CD4-positive, alpha-beta T cell (primary cell): ENCODE measurements at regions not wholly inside any gene's neighbourhood (a gene's known extent, or its start where the extent isn't known, plus 50 kb on each side); places are given as distances from the start of the nearest gene placed in this dataset.

ENCODE experiments used
- ATAC-seq: fragments of 200-7000 bp; cut with Tn5 transposase; one replicate; pipeline ENCODE4 v1.10.0; 2022; ENCODE audit warnings: mild to moderate bottlenecking; ENCODE audit not compliant: poor library complexity
- CTCF ChIA-PET: fragments of 350-600 bp; sonication (Branson Sonifier 250); formaldehyde crosslinking; loops from one replicate; lab custom pipeline; 2021; ENCODE audit warnings: antibody characterized with exemption, inconsistent platforms; lab: Charles Lee
- POLR2A ChIA-PET: fragments of 350-600 bp; sonication (Branson Sonifier 250); formaldehyde crosslinking; loops from one replicate; lab custom pipeline; 2021; ENCODE audit warnings: antibody characterized with exemption, inconsistent platforms; lab: Charles Lee
- DNase-seq, 14 experiments: peaks; one replicate each; pipeline ENCODE4 v3.0.0-alpha.2; 2013 to 2020; ENCODE audit warnings: mixed read lengths in 2 of 14
- H3K27ac ChIP-seq, 2 donors: one replicate each; pipeline versions ENCODE4 v1.5.1 to v1.7.0; 2013; ENCODE audit warnings: low read length in 2 of 2, low read depth in 1 of 2, mild to moderate bottlenecking in 1 of 2
- H3K27me3 ChIP-seq, 2 experiments: 1 replicate in 1 of 2; 2 replicates in 1 of 2; pipeline versions ENCODE4 v1.6.1 to v1.7.0; 2013; ENCODE audit warnings: low read length in 2 of 2, control low read depth in 1 of 2, mild to moderate bottlenecking in 1 of 2, moderate library complexity in 1 of 2; ENCODE audit not compliant: insufficient read depth in 2 of 2, control insufficient read depth in 1 of 2
- H3K36me3 ChIP-seq: one replicate; pipeline ENCODE4 v1.6.1; 2013; ENCODE audit warnings: low read length, control low read depth; ENCODE audit not compliant: insufficient read depth
- H3K4me1 ChIP-seq: one replicate; pipeline ENCODE4 v1.6.1; 2013; ENCODE audit warnings: low read length, control low read depth; ENCODE audit not compliant: insufficient read depth
- H3K4me3 ChIP-seq: one replicate; pipeline ENCODE4 v1.5.1; 2013; ENCODE audit warnings: mild to moderate bottlenecking, low read length, moderate library complexity
- H3K9me3 ChIP-seq, 2 experiments: 1 replicate in 1 of 2; 2 replicates in 1 of 2; pipeline versions ENCODE4 v1.6.1 to v1.7.0; 2013; ENCODE audit warnings: low read length in 2 of 2, mild to moderate bottlenecking in 2 of 2, control low read depth in 1 of 2, moderate library complexity in 1 of 2; ENCODE audit not compliant: control insufficient read depth in 1 of 2, insufficient read depth in 1 of 2
- H3K27ac Mint-ChIP-seq: one replicate; pipeline ENCODE4 v1.8.0; 2020; ENCODE audit warnings: mixed read lengths
- H3K27me3 Mint-ChIP-seq: one replicate; pipeline ENCODE4 v1.8.0; 2021; ENCODE audit warnings: mixed read lengths
- H3K36me3 Mint-ChIP-seq: one replicate; pipeline ENCODE4 v1.8.0; 2021; ENCODE audit warnings: low read depth, mixed read lengths
- H3K4me1 Mint-ChIP-seq: one replicate; pipeline ENCODE4 v1.8.0; 2021; ENCODE audit warnings: low read depth, mixed read lengths
- H3K4me3 Mint-ChIP-seq: one replicate; pipeline ENCODE4 v1.8.0; 2020; ENCODE audit warnings: mild to moderate bottlenecking, mixed read lengths
- H3K9me3 Mint-ChIP-seq: one replicate; pipeline ENCODE4 v1.8.0; 2020; ENCODE audit warnings: mixed read lengths
- CTCF ChIP-seq: fragments of 200-600 bp; IDR thresholded peaks from one replicate; pipeline ENCODE4 v1.8.0; 2022; ENCODE audit warnings: antibody characterized with exemption, mild to moderate bottlenecking
- intact Hi-C, 2 experiments: fragments of 100-400 bp; cut with DNase I in 1 of 2; cut with micrococcal nuclease in 1 of 2; formaldehyde crosslinking; loops; one replicate each; pipeline versions ENCODE4 v1.15.1 to v1.9.0; 2023 to 2025; cut with DNase I, micrococcal nuclease

- CTCF ChIA-PET: no interaction called here
Observed at GRCh38 chr4:30380404-30380998, 339.7 kb upstream of the PCDH7 start.

GRCh38 chr4:30385650-30386049 lies 334.5 kb upstream of the PCDH7 start:
- Mint-ChIP-seq H3K27me3 (no peaks in the 10 kb centered on the region), H3K4me1 (no peaks in the 10 kb centered on the region), H3K36me3 (no peaks in the 10 kb centered on the region), H3K4me3 (no peak overlapping the region), H3K9me3 (peaks cover 5% of the 10 kb centered on the region), H3K27ac (no peak overlapping the region)
- no peaks in the 10 kb centered on the region for H3K27me3 ChIP-seq
- TF ChIP-seq CTCF: no peak
- H3K9me3 ChIP-seq: peaks cover 0 to 4% of the 10 kb centered on the region in 2 experiments
- intact Hi-C loops: no loop called here
- POLR2A ChIA-PET: no interaction called here
- H3K27ac ChIP-seq: no peak overlapping the region
- CTCF ChIA-PET: no interaction called here
- no peaks in the 10 kb centered on the region for H3K4me1 ChIP-seq
- no peak overlapping the region for H3K4me3 ChIP-seq
- no peak for ATAC-seq
- no peak for DNase-seq
- no peaks in the 10 kb centered on the region for H3K36me3 ChIP-seq

More at GRCh38 chr4:30380404-30380998, 339.7 kb upstream of the PCDH7 start:
- ATAC-seq (no peak), DNase-seq (no peak)
- peaks cover 9% of the 10 kb centered on the region for H3K9me3 Mint-ChIP-seq
- H3K27me3 Mint-ChIP-seq: no peaks in the 10 kb centered on the region
- no peaks in the 10 kb centered on the region for H3K36me3 Mint-ChIP-seq
- no peak overlapping the region for H3K27ac ChIP-seq
- TF ChIP-seq CTCF: no peak
- POLR2A ChIA-PET: no interaction called here
- no peak overlapping the region for H3K4me3 Mint-ChIP-seq
- no peak overlapping the region for H3K27ac Mint-ChIP-seq
- H3K4me1 ChIP-seq: no peaks in the 10 kb centered on the region
- no peaks in the 10 kb centered on the region for H3K27me3 ChIP-seq
- H3K4me1 Mint-ChIP-seq: no peaks in the 10 kb centered on the region
- no peaks in the 10 kb centered on the region for H3K36me3 ChIP-seq
- H3K9me3 ChIP-seq: peaks cover 0 to 5% of the 10 kb centered on the region in 2 experiments
- intact Hi-C loops: no loop called here
- no peak overlapping the region for H3K4me3 ChIP-seq

GRCh38 chr4:30386266-30386895 lies 333.8 kb upstream of the PCDH7 start:
- H3K4me1 ChIP-seq: no peaks in the 10 kb centered on the region
- no peak overlapping the region for H3K4me3 ChIP-seq
- no peak for DNase-seq
- CTCF ChIA-PET: no interaction called here
- no peaks in the 10 kb centered on the region for H3K36me3 ChIP-seq
- no peak overlapping the region for H3K27ac ChIP-seq
- H3K9me3 ChIP-seq: peaks cover 0 to 4% of the 10 kb centered on the region in 2 experiments
- Mint-ChIP-seq H3K27ac (no peak overlapping the region), H3K4me3 (no peak overlapping the region), H3K36me3 (no peaks in the 10 kb centered on the region), H3K4me1 (no peaks in the 10 kb centered on the region), H3K27me3 (no peaks in the 10 kb centered on the region), H3K9me3 (peaks cover 7% of the 10 kb centered on the region)
- no peak for TF ChIP-seq CTCF
- ATAC-seq: no peak
- intact Hi-C loops: no loop called here
- H3K27me3 ChIP-seq: no peaks in the 10 kb centered on the region
- POLR2A ChIA-PET: no interaction called here
